ENCODE measurements at regions not wholly inside any gene's neighbourhood (a gene's known extent, or its start where the extent isn't known, plus 50 kb on each side); places are given as distances from the start of the nearest gene placed in this dataset.

DNA sequence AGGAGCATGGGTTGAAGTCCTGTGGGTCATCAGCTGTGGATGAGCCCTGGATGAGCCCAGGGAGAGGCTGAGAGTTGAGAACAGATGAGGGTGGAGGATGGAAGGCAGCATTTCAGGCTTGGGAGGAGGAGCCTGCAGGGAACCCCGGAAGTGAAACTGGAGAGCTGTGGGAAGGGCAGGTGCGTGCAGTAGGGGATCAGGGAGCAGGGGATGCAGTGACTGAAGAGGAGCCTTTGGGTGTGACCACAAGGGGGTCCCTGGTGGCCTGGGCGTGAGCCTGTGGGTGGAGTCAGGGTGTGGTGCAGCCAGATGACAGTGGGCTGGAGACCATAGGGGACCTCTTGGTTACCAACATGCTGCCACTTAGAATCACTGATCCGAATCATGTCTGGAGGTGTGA lies 115.5 kb downstream of the PAPOLA start:
- no peak for DNase-seq (ENCODE audit: low read depth in 2 of 2)

DNA sequence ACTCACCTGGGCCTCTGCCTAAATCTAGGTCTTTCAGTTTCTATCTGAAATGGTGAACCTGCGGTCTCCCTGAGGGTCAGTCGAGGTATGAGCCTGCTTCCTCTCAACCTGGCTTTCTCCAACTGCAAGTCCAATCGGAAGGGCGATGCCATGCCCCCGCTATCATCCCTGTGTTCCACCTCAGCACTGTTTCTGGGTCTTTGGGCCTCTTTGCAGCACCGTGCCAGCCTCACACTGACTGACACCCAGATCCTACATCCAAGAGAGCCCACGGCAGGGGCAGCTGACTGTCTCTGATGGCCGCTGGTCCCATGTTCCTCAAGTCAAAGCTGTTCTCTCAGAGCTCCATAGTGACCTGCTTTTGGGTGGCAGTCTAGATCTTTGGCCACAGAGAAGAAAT lies 120.7 kb downstream of the PAPOLA start:
- DNase-seq (ENCODE audit: low read depth in 2 of 2): no peak

DNA sequence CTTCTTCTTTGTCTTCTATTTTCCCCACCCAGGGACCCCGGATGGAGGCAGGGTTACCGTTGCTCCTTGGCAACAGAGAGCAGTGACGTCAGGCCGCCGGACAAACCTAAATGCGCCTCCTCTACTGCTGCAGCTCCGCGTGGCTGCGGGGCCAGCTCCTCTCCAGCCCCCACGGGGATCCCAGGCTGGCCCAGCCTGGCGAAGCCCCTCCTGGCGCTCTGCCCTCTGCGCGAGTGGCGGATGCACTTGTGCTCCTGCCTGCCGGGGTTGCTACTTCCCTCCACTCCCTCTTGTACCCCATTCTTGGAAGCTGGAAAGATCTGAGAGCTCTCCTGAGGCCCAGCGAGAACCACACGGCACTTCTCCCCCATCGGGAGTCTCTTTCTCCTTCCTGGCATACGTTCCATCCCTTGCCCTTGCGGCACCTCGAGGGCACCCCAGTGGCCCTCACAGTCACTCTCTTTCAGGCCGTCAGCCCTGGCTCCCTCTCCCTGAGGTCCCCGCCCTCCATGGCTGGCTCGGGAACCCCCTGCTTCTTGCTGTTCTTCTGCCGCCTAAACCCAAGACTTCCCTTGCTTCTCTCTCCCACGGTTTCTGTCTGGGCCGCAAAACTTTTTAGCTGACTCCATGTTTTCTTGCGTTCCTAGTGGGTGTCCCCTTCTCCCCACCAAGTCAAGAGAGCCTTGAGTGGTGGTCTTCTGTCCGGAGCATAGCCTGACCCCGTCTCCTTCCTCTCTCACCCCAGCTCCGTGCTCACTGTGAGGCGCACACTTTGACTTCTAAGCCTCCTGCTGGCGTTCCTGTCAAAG lies 121.7 kb downstream of the PAPOLA start:
- no peak for DNase-seq (ENCODE audit: low read depth in 2 of 2)

DNA sequence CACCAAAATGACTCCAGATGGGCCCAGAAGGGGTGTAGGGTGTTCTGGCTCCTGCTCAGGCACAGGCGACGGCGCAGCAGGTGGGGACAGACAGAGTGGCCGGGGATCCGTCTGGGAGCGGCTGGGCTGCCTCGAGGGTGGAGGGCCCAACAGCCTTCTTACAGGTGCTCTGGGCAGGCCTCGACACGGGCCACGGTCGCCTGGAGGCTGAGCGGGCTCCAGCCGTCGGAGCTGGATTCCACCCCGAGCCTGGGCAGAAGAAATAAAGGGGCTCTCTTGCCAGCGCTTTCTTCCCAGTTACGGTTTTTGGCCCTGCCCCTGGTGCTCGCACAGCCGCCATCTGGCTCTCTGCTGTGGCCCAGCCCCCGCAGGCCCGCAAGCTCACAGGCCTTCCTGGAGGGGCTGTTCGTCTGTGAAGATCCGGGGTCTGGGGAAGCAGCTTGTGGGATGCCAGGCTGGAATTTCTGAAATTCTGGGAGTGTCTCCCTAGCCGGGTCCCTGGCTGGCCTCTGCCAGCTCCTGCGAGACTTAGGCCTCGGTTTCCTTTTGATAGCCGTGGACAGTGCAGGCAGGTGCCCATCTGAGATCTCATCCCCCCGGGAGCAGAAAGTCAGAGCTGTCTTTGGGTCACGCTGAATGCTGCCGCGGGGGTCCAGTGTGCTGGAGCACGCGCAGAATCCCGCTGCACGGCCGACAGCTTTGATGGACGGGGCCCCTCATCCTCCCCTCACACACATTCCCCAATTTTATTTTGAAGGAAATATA lies 122.7 kb downstream of the PAPOLA start:
- no peak for DNase-seq (ENCODE audit: low read depth in 2 of 2)

DNA sequence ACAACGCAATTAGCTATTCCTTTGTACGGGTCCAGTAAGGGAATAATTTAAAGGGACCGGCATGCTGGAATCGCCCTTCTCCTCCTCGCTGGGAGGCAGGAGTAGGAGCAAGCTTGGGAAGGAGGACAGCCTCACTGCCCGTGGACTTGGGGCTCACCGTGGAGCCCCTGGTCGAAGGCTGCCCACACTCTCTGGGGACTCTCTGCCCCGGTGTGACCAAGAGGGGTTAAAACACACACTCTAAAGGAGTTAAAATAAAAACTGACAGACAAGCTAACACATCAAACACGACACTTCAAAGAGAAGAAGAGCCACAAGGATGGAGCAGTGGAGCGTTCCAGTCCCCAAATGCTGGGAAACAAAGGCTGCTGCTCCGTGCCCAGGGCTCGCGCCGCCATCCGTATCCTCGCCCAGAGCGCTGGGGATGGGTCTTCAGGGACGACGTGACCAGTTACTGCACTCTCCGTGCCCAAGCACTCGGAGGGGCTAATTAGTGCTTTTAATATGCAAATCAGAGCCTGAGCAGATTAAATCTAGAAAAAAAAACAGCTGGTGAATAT lies 123.3 kb downstream of the PAPOLA start:
- no peak for DNase-seq (ENCODE audit: low read depth in 2 of 2)

DNA sequence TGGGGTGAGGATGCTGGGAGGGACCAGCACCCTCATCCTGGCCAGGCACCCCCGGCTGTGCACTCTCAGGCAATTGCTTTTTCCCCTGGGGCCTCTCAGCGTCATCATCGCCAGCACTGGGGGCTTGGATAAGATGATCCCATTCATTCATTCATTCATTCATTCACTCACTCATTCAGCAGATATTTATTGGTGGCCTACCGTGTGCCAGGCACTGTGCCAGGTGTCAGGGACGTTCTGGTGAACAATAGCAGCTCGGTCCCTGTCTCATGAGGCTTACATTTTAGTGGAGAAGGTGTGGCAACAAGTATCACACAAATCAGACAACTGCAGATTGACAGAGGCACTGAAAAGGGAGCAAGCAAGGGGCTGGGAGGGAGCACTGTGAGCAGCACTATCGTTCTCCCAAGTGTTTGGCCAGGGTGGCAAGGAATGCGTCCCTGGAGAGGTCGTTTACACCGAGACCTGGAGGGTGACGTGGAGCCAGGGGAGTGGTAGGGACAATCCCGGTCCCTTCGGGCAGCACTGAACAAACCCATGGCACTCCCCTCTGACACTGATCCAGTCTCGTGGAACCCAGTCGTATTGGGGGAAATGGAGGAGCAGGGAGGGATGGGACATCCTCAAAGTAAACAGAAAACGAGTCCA lies 124.1 kb downstream of the PAPOLA start:
- no peak for DNase-seq (ENCODE audit: low read depth in 2 of 2)

GRCh38 chr14:96626916-96627315 lies 124.7 kb downstream of the PAPOLA start:
- no peak for DNase-seq (ENCODE audit: low read depth in 2 of 2)

GRCh38 chr14:96627386-96627785 lies 125.2 kb downstream of the PAPOLA start:
- DNase-seq (ENCODE audit: low read depth in 2 of 2): no peak

DNA sequence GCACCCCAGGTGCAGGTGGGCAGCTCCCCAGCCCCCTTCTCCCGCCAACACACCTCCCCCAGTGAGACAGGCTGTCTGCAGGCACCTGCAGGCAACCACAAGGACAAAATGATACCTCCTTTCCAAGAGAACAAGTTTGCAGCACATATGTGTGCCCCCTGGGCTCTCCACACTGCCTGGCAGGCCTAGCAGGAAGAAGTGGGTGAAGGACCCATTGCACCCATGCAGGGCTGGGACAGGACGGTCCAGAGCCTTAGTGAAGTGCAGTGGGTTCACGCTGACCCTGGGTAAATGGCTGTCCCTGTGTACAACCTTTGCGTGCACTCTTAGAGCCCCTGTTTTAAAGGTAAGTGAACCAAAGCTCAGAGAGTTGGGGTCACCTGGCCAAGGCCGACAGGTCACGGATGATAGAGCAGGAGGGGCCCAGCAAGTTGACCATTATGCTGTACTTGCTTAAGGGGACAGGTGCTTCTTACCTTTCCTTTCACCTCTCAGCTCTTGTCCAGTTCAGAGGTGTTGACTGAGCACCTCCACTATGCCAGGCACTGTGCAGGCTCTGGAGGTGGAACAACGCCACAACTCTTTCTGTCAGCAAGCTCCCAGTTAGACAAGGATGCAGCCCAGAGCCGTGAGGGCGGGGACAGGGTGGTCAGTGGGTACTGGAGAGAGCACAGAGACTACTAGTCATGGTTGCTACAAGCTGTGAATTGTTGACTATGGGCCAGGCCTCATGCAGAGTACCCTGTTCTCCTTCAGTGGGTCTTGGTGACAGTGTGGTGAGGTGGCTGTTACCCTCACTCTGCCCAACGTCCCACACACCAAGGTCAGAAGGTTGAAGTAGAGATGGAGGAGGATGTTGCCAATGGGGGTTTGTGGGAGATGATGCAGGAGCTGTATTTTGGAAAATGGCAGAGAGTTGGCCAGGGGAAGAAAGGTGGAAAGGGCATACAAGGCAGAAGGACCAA lies 125.9 kb downstream of the PAPOLA start:
- DNase-seq (ENCODE audit: low read depth in 2 of 2): no peak

GRCh38 chr14:96629082-96629481 lies 126.9 kb downstream of the PAPOLA start:
- no peak for DNase-seq (ENCODE audit: low read depth in 2 of 2)

DNA sequence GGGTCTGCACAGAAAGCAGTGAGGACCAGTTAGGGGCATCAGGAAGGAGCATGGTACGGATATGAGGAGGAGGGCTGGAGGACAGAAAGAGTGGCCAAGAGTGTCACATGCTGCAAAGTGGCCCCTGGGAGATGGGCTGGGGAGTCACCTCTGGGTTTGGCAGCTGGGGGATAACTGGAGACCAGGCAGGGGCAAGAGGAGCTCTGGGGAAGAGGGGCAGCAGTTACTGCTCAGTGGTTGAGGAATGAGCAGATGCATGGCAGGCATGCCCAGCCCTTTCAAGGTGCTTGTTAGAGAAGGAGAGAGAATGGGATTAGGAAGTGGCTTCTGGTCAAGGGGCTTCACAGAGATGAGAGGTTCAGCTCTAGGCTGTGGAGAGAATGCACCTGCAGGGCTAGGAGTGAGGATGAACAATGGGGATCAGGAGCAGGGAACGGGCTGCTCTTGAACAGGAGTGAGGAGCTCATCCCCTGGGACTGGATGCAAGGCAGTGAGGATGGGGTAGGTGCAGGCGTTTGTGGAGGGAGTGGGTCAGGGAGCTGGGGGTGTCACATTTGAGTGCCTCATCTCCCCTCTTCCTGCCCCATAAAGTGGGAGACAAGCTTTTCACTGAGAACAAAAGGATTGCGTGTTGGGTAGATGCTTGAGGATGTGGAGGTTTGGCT lies 127.5 kb downstream of the PAPOLA start:
- DNase-seq (ENCODE audit: low read depth in 2 of 2): no peak

GRCh38 chr14:96630281-96630680 lies 128.1 kb downstream of the PAPOLA start:
- DNase-seq (ENCODE audit: low read depth in 2 of 2): no peak

DNA sequence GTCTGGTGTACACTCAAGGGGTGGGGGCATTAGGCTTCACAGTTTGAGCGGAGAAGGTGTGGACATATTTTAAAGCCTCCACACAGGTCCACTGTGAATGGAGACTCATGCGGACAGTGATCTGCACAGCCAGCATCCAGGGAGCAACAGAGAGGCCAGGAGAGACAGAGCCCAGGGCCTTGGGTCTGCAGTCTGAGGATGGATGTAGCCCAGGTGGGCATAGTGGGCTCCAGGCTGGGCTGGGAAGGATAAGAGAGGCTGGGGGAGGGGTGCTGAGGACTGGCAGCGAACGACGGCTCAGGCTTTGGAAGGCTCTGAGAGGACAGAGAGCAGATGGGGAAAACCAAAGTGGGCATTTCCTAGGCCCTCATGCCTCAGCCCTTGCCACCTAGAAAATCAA lies 128.8 kb downstream of the PAPOLA start:
- no peak for DNase-seq (ENCODE audit: low read depth in 2 of 2)

GRCh38 chr14:96631621-96632362 lies 129.6 kb downstream of the PAPOLA start:
- DNase-seq (ENCODE audit: low read depth in 2 of 2): no peak

DNA sequence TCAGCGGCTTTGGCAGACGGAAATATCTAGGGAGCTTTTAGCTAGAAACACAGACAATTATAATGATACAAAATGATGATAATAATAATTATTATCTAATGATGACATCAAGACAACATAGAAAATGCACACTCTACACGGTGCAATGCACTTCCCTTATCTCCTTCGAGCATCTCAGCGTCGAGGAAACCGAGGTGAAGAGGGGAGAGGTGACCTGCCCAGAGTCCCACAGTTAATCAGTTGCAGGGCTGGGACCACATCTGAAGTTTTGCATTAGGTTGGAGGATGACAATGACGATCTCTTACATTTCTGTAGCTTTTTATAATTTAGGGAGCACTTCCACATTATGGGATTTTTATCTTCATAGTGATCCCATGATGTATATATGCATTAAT lies 130.2 kb downstream of the PAPOLA start:
- no peak for DNase-seq (ENCODE audit: low read depth in 2 of 2)

- DNase-seq (ENCODE audit: low read depth in 2 of 2): no peak
Observed at GRCh38 chr14:96633096-96633495, 130.9 kb downstream of the PAPOLA start.

GRCh38 chr14:96634481-96634880 lies 132.3 kb downstream of the PAPOLA start:
- no peak for DNase-seq (ENCODE audit: low read depth in 2 of 2)

GRCh38 chr14:96634896-96635295 lies 132.7 kb downstream of the PAPOLA start:
- DNase-seq (ENCODE audit: low read depth in 2 of 2): no peak

DNA sequence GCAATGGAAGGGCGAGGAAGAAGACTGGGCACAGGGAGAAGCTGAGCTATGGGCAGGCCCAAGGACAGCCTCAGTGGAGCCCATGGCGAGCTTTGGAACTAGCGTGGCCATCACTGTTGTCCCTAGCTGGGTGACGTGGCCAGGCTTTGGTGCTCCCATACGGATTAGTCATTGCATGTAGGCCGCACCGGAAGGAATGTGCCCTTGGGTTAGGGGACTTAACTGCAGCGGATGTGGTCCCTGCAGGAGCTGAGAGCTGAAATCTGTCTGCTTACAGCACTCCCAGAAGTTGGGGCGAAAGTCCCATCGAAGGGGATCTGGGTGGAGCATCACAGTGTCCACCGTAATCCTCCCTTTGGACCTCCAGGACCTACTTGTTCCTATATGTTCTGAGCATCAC lies 133.7 kb downstream of the PAPOLA start:
- DNase-seq (ENCODE audit: low read depth in 2 of 2): no peak

DNA sequence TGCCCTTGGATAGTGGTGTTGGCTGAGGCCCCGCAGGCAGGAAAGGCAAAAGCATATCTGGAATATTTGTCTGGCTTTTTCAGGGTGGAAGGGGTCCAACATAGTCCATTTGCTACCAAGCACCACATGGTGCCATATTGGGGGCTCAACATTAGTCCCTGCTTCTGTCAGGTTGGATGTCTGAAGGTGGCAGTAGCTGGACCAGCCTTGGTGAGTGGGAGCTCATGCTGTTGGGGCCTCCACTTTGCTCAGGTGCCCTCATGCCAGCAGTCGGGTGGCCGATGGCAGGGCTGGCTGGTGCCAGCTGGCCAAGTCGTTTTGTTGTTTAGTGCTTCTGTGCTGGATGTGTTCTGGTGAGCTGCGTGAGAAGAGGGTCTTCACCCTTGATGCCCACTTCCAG lies 135.3 kb downstream of the PAPOLA start:
- no peak for DNase-seq (ENCODE audit: low read depth in 2 of 2)

All from stimulated activated CD8-positive, alpha-beta memory T cell treated with anti-CD3 and anti-CD28 coated beads, Interleukin-15, amount 100 ng/mL, for 48 hours (primary cell).